HG02610 (cell line): ENCODE measurements at regions not wholly inside any gene's neighbourhood (a gene's known extent, or its start where the extent isn't known, plus 50 kb on each side); places are given as distances from the start of the nearest gene placed in this dataset.

ENCODE experiments used
- ATAC-seq: cut with Tn5 transposase; IDR thresholded peaks from one replicate; pipeline ENCODE4 v1.9.1; 2021; ENCODE audit warnings: mild to moderate bottlenecking, moderate library complexity; ENCODE audit not compliant: unreplicated experiment

DNA sequence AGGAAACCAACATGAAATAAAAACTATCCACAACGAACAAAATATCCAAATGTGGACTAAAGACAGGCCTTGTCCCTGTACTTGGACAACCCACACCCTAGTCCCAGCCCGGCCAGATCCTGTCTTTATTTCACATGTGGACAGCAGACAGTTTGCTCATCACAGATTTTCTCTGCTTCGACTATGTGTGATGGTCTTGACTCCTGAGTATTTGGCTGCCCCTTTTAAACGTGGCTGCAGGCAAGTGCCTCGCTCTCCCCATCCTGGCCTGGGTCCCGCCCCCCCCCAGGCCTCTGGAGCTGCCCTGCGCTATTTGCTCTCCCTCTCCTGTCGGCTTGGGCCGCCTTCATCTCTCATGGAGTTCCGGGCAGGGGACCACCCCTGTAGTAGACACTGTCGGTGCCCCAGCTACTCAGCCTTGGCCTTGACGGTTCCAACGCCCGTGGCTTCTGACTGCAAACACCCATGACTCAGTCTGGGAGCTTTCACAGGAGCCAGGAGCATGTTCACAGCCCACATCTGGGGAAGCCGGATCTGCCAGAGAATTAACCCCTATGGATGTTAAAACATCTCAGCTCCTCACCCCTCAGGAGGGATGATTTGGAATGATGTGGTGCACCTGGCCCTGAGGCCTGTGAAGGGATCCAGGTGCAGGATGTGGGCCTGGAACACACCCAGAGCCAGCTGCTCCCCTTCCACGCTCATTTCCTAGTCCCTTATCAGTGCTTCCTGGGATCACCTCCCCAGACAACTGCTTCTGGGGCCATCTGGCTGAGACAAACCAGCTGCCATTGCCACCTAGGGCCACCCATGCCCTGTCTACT lies 229.7 kb upstream of the RPL38 start:
- ATAC-seq: no peak

DNA sequence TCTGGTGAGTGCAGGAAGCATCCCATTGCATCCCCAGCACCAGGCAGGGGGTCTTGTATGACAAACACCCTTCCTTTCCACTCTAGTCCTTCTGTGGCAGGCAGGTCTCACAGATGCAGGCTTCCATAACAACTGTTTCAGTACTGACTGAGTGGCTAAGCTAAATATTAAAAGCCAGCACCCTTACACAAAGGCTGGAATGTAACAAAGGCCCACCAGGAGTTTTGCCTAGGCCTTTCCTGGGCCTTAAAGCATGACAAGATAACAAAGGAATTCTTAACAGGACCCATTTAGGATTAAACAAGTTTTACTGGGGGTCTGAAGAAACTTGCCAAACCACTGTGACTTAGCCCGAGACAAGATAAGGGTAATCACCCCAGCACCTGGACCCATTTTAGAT lies 228.9 kb upstream of the RPL38 start:
- ATAC-seq: no peak

DNA sequence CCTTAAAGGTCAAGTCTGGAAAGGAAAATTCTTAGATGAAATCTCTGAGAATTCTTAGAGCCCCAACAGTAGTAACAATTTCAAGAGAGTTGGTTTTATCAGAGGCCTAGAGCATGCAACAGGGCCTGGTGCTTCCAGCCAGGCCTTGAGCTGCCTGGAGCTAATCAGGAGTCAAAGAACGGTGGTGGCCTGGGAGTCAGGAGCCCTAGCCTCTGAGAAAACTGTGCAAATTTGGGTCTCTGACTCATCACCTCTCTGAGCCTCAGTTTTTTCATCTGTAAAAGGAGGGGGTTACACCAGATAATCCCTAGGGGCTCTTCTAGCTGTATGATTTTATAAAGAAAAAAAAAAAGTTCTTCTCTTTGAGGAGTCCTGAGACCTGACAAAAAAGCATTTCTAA lies 227.3 kb upstream of the RPL38 start:
- no peak for ATAC-seq

DNA sequence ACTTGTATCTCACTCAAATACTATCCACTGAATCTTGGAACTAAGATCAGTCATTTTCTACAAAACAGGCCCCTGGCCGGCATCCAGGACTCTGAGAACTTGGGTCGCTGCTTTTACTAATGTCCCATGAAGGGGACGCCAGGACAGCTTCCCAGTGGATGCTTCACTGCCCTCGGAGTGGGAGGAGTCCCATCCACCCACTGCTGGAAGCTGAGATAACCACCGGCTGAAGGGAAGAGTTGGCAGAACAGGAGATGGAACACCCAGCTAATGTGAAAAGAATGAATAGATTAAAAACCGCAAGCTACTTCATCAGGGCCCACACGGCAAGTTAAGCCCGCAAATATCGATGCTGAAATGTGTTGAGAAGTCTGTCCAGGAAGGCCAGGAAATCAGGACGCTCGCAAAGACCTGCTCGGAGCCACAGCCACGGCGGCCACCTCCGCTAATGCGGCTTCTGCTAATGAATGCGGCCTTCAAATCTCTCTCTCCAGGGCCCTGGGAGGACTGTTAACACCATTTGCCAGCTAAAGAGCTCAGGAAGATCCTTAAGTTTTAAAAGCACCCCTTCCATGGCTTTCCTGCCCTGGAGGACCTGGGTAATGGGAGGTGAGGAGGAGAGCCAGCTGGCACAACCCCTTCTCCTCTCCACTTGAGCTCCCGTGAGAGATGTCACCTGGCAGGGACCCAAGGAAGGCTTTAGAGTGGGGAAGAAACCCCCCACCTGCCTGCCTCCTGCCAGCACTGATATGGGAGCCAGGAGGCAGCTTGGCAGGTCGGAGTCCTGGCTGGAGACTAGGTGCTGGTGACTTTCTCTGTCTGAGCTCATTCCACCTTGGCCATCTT lies 226.6 kb upstream of the RPL38 start:
- ATAC-seq: no peak

DNA sequence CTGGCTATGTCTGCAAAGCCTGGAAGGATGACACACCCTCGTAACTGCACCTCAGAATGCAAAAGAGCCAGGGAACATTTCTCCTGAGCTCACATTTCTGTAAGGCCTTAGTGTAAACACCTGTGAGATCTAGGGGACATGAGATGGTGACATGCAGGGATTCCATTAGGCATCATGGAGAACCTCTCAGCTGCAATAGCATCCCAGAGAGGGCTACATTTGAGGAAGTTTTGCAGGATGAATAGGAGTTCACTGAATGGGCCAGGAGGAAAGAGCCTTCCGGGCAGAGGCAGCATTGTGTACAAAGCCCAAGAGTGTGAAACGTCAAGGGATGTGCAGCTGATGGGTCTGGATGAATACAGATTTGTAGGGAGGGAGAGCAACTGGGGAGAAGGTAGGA lies 223.0 kb upstream of the RPL38 start:
- ATAC-seq: no peak

DNA sequence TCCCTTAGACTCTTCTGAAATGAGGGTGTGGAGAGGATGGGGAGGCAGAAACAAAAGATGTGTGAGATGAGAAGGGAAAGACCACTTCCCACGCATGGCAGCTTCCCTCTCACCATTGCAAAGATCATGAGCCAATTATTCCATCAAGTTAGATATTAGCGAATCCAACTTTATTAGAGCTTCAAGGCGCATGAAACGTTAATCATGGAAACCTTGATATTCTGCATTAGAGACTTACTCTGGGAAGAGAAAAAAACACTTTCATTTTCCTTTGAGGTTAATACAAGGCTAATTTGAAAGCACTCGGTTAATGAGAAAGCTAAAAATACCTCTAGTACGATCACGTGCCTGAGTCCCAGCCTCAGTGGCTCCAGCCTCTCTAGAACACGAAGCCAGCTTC lies 220.6 kb upstream of the RPL38 start:
- no peak for ATAC-seq

DNA sequence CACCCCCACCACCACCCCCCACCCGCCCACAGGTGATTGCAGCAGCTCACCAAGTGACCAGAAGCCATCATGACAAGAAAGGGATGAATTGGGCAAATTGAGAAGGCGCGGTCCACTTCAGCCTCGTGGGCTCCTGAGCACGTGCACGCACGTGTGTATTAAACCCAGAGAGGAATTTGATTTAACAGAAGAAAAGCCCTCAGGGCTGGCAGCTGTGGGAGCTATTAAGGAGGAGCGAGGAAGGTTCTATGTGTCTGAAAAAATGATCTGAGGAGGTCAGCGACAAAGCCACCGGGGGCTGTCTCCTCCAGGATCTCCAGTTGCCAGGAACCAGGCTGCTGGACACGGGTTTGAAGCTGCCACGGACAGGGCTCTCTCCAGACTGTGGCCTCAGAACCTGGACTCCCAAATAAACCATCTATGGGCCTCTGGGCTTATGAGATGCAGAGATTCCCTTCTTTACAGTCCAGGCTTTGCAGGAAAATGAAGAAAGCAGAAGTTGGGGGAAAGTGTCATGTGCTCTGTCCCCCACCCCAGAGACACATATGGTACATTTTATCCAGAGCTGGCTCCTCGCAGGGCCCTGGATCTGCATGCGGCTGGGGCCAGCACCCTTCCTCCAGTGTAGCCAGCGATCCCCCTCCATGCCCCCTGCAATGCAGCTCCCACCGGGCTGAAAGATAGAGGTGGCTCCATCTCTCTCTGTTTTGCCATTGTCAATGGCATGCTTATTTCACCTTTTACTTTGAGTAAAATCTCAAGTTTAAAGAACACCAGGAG lies 219.7 kb upstream of the RPL38 start:
- no peak for ATAC-seq

DNA sequence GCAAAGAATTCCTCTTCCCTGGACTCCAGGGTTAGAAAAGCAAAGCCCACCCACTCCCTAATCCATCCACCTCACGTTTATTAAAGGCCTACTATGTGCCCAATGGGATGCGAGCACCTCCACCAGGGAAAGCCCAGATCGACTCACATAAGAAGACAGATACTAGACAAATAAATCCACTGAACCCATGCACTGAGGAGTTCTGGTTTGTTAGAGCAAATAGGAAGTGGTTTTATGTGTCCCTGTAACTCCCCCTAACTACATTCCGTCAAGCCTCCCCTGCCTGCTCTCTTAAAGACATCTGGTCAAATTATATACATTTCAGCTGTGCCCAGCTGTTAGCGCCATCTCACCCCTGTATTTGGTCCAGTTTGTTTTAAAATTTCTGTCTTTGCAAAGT lies 218.5 kb upstream of the RPL38 start:
- no peak for ATAC-seq

DNA sequence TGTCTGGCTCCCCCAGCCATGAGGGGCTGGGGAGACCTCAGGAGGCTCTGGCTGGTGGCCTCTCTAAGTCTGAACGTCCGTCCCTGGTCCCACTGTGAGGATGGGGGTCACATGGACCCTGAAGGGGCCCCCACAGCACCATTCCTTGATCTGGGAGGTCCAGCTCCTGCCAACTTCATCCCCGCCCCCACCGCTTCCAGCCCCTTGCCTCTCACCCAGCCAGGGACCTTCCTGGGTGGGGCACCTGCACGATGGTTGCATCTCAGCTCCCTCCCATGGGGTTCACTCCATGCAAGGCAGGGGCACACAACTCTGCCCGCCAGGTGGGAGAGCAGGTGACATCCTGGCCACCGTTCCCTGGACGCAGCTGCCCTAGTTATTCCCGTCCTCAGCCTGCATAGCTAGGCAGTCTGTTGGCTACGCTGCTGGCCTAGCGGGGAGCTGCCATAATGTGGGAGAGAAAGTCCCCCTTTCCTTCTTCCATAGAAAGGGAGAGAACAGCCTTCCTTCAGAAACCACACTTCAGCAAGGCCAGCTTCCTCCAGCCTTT lies 217.9 kb upstream of the RPL38 start:
- ATAC-seq: no peak

DNA sequence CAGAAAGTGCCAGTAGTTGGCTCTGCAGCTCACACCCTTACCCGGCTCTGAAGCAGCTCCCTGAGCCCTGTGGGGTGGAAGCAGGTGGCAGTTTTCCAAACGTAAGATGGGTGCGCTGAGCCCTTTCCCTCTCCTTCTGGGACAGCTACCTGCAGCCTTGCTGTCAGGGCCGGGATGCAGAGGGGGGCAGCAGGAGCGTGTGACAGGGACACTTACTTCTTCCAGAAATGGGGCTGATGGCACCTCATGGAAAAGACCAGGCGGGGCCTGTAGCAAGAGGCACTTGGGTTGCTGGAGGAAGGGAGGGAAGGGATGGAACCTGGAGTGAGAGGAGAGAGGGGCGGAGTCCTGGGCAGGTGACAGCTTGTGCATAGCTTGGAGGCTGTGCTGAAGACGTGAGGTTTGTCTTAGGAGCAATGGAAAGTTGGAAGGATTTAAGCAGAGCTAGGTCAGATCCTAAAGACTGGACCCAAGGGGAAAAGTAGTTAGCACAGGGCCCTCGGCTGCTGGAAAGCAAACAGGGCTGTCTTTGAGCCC lies 216.8 kb upstream of the RPL38 start:
- no peak for ATAC-seq

DNA sequence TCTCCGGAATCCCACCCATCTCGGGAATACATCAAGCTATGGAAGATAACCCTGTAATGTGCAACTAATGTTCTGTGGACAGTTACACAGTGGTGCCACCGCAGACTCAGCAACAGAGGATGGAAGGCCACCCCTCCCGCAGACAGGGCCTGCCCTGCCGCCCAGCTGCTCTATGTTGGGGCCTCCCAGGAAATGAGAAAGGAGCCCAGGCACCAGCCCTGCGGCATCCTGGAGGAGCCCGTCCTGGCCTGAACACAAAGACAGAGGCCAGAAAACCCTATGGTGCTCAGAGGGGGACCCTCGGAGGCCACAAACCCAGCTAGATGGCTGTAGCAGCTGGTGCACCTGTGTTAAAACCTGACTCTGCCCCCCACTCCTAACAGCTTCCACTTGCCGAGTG lies 216.1 kb upstream of the RPL38 start:
- ATAC-seq: no peak

DNA sequence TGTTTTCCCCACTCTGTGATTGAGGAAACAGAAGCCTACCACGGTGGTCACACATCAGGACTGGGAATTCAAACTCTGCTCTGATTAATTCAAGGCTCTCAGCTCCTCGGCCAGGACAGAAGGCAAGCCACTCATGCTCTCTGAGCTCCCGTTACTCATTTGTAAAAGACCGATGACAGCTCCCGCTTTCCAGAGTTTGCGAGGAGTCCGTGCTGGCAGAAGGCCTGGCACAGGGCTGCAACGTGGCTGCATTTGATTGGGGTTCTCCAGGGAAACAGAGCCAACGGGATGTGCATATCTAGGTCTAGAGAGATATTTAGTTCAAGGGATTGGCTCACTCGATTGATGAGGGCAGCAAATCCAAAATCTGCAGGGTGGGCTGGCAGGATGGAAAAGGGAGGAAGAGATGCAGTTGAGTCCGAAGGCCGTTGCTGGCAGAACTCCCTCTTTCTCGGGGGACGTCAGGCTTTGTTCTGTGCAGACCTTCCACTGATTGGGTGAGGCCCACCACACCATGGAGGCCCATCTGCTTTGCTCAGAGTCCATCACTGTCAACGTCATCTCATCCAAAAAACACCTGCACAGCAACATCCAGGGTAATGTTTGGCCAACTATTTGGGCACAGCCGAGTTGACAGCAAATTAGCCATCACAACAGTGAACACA lies 215.5 kb upstream of the RPL38 start:
- ATAC-seq: no peak

DNA sequence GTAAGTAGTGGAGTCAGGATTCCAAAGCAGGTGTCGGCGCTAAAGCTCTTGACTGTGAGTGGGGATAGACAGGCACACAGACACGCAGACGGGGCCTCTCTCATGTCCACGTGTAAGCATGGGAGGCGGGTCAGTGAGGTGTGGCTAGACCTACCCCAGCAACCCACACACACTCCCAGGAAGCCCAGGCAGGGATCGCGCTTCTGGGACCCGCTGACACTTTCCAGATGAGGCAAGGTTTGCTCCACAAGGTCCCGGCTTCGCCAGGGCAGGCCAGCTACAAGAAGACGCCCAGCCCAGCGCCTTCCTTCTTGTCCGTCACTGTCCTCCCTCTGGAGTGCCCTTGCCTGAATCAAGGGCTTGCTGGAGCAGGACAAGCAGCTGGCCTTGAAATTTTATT lies 213.8 kb upstream of the RPL38 start:
- ATAC-seq: no peak

DNA sequence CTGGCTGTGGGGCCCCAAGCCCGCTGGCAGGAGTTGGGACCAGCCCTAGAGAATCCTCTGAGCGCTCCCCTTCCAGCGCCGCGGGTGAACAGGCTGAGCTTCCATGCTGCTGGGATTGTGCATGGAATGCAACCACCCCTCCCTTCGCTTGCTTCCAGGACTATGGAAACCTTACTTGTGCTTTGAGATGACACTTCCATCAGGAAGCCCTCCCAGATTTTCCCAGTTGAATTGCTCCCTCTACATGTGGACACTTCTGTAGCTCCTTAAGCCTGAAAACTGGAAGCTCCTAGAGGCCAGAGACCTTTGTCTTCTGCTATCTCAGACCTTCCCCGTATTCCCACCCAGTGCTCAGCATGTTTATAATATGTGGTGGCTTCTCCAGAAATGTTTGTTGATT lies 213.2 kb upstream of the RPL38 start:
- no peak for ATAC-seq

DNA sequence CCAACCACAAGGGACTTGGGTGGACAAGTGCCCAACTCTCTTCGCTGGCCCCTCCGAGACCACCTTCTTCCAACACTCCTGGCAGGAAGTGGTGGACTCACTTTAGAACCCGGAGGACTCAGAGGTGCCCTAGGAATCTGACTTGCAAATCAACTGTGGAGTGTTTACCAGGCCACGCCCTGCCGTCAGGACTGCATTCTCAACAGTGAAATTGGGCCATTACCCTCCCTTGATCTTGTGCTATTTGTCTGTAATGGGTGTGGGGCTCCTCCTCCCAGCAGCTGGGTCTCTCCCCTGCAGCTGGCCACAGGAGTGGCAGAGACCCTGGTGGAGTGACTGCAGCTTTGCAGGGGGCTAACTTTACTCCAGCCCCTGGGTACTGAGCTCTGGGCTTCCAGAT lies 212.2 kb upstream of the RPL38 start:
- no peak for ATAC-seq

DNA sequence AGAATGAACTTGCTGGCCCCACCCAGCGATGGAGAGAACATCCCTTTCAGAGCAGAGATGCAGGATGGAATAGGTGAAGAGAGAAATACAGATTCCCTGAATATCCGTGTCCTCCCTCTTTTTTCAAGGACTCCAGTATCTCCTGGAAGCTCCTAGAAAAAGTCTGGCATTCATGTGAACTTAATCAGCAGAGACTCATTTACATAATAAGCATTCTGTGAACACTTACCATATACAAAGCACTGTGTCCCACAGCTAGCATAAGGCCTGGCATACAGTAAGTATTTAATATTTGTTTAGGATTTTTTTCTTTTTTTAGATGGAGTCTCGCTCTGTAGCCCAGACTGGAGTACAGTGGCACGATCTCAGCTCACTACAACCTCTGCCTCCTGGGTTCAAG lies 208.5 kb upstream of the RPL38 start:
- no peak for ATAC-seq

DNA sequence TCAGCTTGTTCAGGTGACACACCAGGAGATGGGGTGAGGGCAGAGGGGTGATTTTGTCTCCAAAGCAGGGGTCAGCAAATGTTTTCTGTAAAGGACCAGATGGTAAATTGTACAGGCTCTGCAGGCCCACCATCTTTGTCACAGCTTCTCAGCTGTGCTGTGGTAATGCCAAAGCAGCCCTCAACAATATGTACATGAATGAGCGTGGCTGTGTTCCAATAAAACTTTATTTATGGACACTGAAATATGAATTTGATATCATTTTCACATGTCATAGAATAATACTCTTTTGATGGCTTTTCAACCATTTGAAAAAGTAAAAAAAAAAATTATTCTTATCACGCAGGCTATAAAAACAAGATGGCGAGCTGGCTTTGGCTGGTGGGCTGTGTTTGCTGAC lies 206.4 kb upstream of the RPL38 start:
- ATAC-seq: no peak

DNA sequence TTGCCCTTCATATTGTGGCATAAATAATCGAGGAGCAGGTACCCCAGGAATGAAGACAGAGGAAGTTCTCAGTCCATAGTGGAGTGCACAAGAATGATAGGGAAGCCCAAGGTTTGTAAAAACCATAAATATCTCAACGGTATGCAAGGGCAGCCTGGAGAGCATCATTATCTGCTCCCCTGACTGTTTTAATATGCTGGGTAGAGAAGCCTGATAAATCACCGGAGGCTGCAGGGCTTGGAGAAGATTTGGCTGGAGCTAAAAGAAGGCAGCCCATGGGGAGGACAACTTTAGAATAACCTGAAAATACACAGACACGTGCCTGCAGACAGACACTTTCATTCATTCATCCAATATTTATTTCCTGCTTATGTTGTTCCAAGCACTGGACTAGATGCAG lies 205.2 kb upstream of the RPL38 start:
- ATAC-seq: no peak

DNA sequence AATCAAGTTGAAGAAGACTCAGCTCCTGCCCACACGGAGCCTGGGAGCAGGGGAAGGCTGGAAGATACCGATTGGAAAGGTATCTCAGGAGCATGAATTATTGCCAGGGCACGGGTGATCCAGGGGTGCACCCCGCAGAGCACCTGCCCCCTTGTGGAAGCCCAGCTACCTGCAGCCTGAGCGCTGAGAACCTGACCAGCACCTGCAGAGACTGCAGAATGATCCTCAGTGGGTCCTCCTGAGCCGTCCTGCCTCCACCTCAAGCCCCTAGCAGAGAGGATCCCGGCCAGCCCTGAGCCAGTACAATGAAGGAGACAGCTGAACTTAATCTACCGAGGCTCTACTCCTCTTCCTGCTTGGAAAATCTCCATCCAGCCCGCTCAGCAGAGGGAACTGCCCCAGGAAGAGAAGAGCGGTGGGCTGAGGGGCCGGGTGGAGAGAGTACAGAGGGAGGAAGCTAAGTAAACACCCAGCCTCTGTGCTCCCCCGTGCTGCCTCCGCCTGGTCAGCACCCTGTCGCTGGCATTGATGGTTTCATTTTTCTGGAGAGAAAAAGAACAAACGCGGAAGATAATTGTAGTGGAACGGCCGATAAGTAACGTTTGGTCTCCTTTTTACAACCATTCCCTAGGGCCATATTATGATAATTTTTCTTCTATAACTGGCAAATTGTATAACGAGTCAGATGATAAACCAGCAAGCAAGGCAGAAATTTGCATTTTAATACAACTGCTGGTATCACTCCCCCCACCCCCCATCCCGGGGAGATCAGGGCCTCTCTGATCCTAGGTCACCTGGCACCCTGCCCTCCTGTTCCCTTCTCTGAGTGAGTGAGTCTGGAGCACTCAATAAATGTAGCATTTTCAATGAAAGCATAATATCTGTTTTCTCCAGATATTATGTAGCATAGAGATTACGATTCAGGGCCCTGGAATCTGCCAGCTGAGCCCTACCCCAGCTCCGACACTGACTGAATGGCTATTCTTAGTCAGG lies 204.5 kb upstream of the RPL38 start:
- peak; percentile 62 for ATAC-seq
